Body of pancreas (tissue), 4 donors: ENCODE measurements at regions not wholly inside any gene's neighbourhood (a gene's known extent, or its start where the extent isn't known, plus 50 kb on each side); places are given as distances from the start of the nearest gene placed in this dataset.

Experiments used
- CTCF ChIP-seq, 7 experiments: fragments of 450-650 bp in 4 of 7; fragments of 200-600 bp in 3 of 7; sonication (generic) in 3 of 7; IDR thresholded peaks; one replicate each; pipeline ENCODE4 v1.5.1; 2016 to 2019; ENCODE audit warnings: antibody characterized with exemption in 7 of 7
- POLR2A ChIP-seq, 3 donors: fragments of 450-650 bp; IDR thresholded peaks; one replicate each; pipeline ENCODE4 v1.6.1; 2016; ENCODE audit warnings: antibody characterized with exemption in 3 of 3, mild to moderate bottlenecking in 2 of 3

GRCh38 chr12:19688532-19688931, 249.2 kb downstream of the AEBP2 start:
- TF ChIP-seq CTCF (IDR thresholded peaks at IDR 0.05) (no peak), POLR2A (IDR thresholded peaks at IDR 0.05) (no peak)
